PFSK-1 (cell line): ENCODE measurements at regions not wholly inside any gene's neighbourhood (a gene's known extent, or its start where the extent isn't known, plus 50 kb on each side); places are given as distances from the start of the nearest gene placed in this dataset.

ENCODE experiments used
- POLR2AphosphoS5 ChIP-seq: IDR thresholded peaks from 2 replicates; pipeline ENCODE4 v1.6.1; 2012; ENCODE audit warnings: low read depth, mild to moderate bottlenecking, control low read depth, low read length, moderate library complexity
- SIN3A ChIP-seq: IDR thresholded peaks from 2 replicates; pipeline ENCODE4 v1.6.1; 2012; ENCODE audit warnings: mild to moderate bottlenecking, low read length, moderate library complexity, borderline replicate concordance; ENCODE audit not compliant: insufficient read depth

DNA sequence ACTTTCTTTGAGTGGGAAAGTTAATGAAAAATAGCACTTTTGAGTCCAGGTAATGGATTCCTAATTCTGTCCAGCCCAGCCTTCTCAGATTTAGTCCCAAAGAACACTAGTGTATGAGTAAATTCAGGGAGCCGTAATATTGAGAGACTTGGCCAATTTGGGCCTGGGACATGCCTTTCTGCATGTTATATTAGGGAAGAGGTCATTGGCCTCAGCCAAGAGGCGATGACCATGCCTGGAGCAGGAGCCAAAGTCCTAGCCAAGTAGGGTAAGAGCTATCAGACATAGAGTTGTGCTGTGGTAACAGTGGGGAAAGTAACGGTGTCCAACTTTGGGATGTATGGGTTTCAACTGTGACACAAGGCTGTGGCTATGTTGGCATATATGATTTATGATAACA is 336.5 kb upstream of the ZNF804A start:
- TF ChIP-seq POLR2AphosphoS5, result no peak
- no peak for TF ChIP-seq SIN3A
